Panc1 (cell line): ENCODE measurements at regions not wholly inside any gene's neighbourhood (a gene's known extent, or its start where the extent isn't known, plus 50 kb on each side); places are given as distances from the start of the nearest gene placed in this dataset.

Source experiments
- POLR2AphosphoS5 ChIP-seq: IDR thresholded peaks from 2 replicates; pipeline ENCODE4 v1.6.1; 2012; ENCODE audit warnings: mild to moderate bottlenecking, low read depth, low read length, moderate library complexity
- SIN3A ChIP-seq: IDR thresholded peaks from 2 replicates; pipeline ENCODE4 v1.6.1; 2012; ENCODE audit warnings: low read depth, mild to moderate bottlenecking, low read length, moderate library complexity, borderline replicate concordance; ENCODE audit not compliant: insufficient read depth
- TCF7L2 ChIP-seq: IDR thresholded peaks from 2 replicates; pipeline ENCODE4 v1.6.1; 2011; ENCODE audit warnings: mild to moderate bottlenecking, low read depth, low read length, inconsistent platforms
- TF ChIP-seq, protein P1 (sequence below): fragments of 450-650 bp; IDR thresholded peaks from 2 replicates; pipeline ENCODE4 v1.5.1; 2017; ENCODE audit warnings: mild to moderate bottlenecking
- TF ChIP-seq, protein P2 (sequence below), 2 experiments: IDR thresholded peaks; 2 replicates each; pipeline ENCODE4 v1.6.1; 2011 to 2012; ENCODE audit warnings: low read depth in 2 of 2, control low read depth in 1 of 2, low read length in 1 of 2, mild to moderate bottlenecking in 1 of 2, moderate library complexity in 1 of 2; ENCODE audit not compliant: insufficient read depth in 1 of 2

DNA sequence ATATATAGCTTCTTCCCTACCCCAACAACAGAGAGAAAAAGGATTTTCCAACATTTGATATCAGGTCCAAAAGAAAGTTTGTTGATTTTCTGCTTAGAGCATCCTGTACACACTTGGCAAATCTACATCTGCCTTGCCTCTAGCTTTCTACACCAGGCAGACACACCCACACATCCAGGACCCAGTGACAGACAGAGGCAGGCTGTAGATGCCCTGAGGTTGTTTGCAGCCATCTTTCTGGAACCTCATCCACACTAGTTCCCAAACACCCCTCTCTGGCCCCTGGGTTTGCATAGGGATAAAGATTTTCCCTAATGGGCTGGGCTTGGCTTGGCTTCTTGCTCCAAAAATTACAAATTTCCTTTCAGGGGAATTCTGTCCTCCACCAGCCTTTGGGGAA is 138.2 kb upstream of the FST start:
- TF ChIP-seq, protein P1, sequence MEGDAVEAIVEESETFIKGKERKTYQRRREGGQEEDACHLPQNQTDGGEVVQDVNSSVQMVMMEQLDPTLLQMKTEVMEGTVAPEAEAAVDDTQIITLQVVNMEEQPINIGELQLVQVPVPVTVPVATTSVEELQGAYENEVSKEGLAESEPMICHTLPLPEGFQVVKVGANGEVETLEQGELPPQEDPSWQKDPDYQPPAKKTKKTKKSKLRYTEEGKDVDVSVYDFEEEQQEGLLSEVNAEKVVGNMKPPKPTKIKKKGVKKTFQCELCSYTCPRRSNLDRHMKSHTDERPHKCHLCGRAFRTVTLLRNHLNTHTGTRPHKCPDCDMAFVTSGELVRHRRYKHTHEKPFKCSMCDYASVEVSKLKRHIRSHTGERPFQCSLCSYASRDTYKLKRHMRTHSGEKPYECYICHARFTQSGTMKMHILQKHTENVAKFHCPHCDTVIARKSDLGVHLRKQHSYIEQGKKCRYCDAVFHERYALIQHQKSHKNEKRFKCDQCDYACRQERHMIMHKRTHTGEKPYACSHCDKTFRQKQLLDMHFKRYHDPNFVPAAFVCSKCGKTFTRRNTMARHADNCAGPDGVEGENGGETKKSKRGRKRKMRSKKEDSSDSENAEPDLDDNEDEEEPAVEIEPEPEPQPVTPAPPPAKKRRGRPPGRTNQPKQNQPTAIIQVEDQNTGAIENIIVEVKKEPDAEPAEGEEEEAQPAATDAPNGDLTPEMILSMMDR, result no peak
- TF ChIP-seq POLR2AphosphoS5 (no peak), SIN3A (no peak), TCF7L2 (no peak)
- TF ChIP-seq, protein P2, sequence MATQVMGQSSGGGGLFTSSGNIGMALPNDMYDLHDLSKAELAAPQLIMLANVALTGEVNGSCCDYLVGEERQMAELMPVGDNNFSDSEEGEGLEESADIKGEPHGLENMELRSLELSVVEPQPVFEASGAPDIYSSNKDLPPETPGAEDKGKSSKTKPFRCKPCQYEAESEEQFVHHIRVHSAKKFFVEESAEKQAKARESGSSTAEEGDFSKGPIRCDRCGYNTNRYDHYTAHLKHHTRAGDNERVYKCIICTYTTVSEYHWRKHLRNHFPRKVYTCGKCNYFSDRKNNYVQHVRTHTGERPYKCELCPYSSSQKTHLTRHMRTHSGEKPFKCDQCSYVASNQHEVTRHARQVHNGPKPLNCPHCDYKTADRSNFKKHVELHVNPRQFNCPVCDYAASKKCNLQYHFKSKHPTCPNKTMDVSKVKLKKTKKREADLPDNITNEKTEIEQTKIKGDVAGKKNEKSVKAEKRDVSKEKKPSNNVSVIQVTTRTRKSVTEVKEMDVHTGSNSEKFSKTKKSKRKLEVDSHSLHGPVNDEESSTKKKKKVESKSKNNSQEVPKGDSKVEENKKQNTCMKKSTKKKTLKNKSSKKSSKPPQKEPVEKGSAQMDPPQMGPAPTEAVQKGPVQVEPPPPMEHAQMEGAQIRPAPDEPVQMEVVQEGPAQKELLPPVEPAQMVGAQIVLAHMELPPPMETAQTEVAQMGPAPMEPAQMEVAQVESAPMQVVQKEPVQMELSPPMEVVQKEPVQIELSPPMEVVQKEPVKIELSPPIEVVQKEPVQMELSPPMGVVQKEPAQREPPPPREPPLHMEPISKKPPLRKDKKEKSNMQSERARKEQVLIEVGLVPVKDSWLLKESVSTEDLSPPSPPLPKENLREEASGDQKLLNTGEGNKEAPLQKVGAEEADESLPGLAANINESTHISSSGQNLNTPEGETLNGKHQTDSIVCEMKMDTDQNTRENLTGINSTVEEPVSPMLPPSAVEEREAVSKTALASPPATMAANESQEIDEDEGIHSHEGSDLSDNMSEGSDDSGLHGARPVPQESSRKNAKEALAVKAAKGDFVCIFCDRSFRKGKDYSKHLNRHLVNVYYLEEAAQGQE (IDR thresholded peaks at IDR 0.05; ENCODE audit: insufficient read depth in 1 of 2, low read depth in 2 of 2, low read length in 1 of 2), result no peak
